ENCODE measurements at regions not wholly inside any gene's neighbourhood (a gene's known extent, or its start where the extent isn't known, plus 50 kb on each side); places are given as distances from the start of the nearest gene placed in this dataset.

GRCh38 chr2:220458051-220458450 lies 830.6 kb downstream of the SLC4A3 start:
- TF ChIP-seq SMC3 (conservative IDR thresholded peaks at IDR 0.05; ENCODE audit: poor library complexity), result no peak
- TF ChIP-seq, protein P1, sequence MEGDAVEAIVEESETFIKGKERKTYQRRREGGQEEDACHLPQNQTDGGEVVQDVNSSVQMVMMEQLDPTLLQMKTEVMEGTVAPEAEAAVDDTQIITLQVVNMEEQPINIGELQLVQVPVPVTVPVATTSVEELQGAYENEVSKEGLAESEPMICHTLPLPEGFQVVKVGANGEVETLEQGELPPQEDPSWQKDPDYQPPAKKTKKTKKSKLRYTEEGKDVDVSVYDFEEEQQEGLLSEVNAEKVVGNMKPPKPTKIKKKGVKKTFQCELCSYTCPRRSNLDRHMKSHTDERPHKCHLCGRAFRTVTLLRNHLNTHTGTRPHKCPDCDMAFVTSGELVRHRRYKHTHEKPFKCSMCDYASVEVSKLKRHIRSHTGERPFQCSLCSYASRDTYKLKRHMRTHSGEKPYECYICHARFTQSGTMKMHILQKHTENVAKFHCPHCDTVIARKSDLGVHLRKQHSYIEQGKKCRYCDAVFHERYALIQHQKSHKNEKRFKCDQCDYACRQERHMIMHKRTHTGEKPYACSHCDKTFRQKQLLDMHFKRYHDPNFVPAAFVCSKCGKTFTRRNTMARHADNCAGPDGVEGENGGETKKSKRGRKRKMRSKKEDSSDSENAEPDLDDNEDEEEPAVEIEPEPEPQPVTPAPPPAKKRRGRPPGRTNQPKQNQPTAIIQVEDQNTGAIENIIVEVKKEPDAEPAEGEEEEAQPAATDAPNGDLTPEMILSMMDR (IDR thresholded peaks at IDR 0.05; ENCODE audit: poor library complexity, severe bottlenecking), result no peak
